ENCODE measurements at regions not wholly inside any gene's neighbourhood (a gene's known extent, or its start where the extent isn't known, plus 50 kb on each side); places are given as distances from the start of the nearest gene placed in this dataset.
"Not testable (repeated sequence)": the region's sequence is repeated elsewhere in the genome, so short reads cannot be mapped to it uniquely, and the experiment has no call there.

DNA sequence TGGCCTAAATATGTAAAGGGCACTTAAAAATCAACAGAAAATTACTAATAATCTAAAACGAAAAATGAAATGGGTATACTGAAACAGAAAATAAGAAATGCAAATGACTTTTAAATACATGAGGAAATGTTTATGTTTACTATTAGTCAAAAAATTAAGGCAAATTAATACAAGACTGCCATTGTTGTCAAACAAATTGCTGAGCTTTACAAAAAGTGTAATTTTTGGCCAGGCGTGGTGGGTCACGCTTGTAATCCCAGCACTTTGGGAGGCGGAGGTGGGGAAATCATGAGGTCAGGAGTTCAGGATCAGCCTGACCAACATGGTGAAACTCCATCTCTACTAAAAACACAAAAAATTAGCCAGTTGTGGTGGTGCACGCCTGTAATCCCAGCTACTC is 343.9 kb upstream of the SGO1 start:
- H3K36me3 Mint-ChIP-seq (ENCODE audit: insufficient read depth) = no peaks in the 10 kb centered on the region
- DNase-seq (ENCODE audit: low spot score, unreplicated experiment) = no peak
- peaks cover 10% of the 10 kb centered on the region for H3K4me1 Mint-ChIP-seq (ENCODE audit: low read depth)
- H3K27ac Mint-ChIP-seq = no peak overlapping the region
- no peaks in the 10 kb centered on the region for H3K27me3 Mint-ChIP-seq
- H3K9me3 Mint-ChIP-seq (ENCODE audit: low read depth) = no peaks in the 10 kb centered on the region
- no peak for TF ChIP-seq CTCF (IDR thresholded peaks at IDR 0.05; ENCODE audit: unreplicated experiment)
- no peak overlapping the region for H3K4me3 Mint-ChIP-seq (ENCODE audit: low read depth)

GRCh38 chr3:20528180-20528770 is 342.3 kb upstream of the SGO1 start:
- Mint-ChIP-seq H3K27me3 (no peaks in the 10 kb centered on the region), H3K36me3 (ENCODE audit: insufficient read depth) (no peaks in the 10 kb centered on the region), H3K9me3 (ENCODE audit: low read depth) (no peaks in the 10 kb centered on the region), H3K4me1 (ENCODE audit: low read depth) (peaks cover 10% of the 10 kb centered on the region), H3K4me3 (ENCODE audit: low read depth) (no peak overlapping the region), H3K27ac (no peak overlapping the region)
- no peak for DNase-seq (ENCODE audit: low spot score, unreplicated experiment)
- no peak for TF ChIP-seq CTCF (IDR thresholded peaks at IDR 0.05; ENCODE audit: unreplicated experiment)

- no peak for DNase-seq (ENCODE audit: low spot score, unreplicated experiment)
- Mint-ChIP-seq H3K36me3 (ENCODE audit: insufficient read depth) (no peaks in the 10 kb centered on the region), H3K27ac (no peak overlapping the region), H3K4me3 (ENCODE audit: low read depth) (no peak overlapping the region), H3K4me1 (ENCODE audit: low read depth) (peaks cover 10% of the 10 kb centered on the region), H3K9me3 (ENCODE audit: low read depth) (no peaks in the 10 kb centered on the region), H3K27me3 (no peaks in the 10 kb centered on the region)
- TF ChIP-seq CTCF (IDR thresholded peaks at IDR 0.05; ENCODE audit: unreplicated experiment) = no peak
These were observed 341.4 kb upstream of the SGO1 start for GRCh38 chr3:20527368-20527767.

DNA sequence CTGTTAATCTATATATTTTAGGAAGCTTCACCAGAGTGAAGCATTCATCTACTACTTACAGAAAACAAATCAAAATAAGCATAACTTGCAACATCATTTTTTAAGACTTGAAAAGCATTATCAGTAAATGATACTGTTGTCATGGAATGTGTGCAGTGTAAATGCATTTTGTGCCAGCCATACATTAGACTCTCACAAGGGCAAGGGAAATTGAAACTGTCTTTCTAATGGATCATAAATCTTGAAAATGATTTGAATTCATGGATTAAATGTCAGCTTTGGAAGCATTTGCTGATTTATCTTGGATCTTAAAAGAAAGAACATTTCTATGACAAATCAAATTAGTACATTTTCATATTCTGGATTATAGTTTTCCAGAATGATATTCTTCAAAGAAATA is 338.3 kb upstream of the SGO1 start:
- Mint-ChIP-seq H3K27ac (no peak overlapping the region), H3K4me1 (ENCODE audit: low read depth) (peaks cover 9% of the 10 kb centered on the region), H3K4me3 (ENCODE audit: low read depth) (no peak overlapping the region), H3K27me3 (no peaks in the 10 kb centered on the region), H3K9me3 (ENCODE audit: low read depth) (peaks cover 11% of the 10 kb centered on the region), H3K36me3 (ENCODE audit: insufficient read depth) (no peaks in the 10 kb centered on the region)
- no peak for TF ChIP-seq CTCF (IDR thresholded peaks at IDR 0.05; ENCODE audit: unreplicated experiment)
- no peak for DNase-seq (ENCODE audit: low spot score, unreplicated experiment)

DNA sequence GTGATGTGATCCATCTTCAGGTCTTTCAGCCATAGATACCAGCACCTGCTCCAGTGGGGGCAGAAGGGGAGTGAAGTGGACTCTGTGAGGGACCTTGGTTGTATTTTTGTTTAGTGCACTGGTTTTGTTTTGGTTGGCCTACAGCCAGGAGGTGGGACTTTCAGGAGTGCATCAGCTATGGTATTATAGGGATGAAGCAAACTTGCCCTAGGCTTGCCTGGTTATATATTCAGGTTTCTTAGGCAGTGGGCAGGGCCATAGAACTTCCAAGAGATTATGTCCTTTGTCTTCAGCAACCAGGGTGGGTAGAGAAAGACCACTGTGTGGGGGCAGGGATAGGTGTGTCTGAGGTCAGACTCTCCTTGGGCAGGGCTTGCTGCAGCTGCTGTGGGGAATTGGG is 337.3 kb upstream of the SGO1 start:
- peaks cover 11% of the 10 kb centered on the region for H3K9me3 Mint-ChIP-seq (ENCODE audit: low read depth)
- no peak for DNase-seq (ENCODE audit: low spot score, unreplicated experiment)
- H3K36me3 Mint-ChIP-seq (ENCODE audit: insufficient read depth) = no peaks in the 10 kb centered on the region
- no peak for TF ChIP-seq CTCF (IDR thresholded peaks at IDR 0.05; ENCODE audit: unreplicated experiment)
- H3K4me1 Mint-ChIP-seq (ENCODE audit: low read depth) = peaks cover 4% of the 10 kb centered on the region
- H3K27me3 Mint-ChIP-seq = no peaks in the 10 kb centered on the region
- H3K4me3 Mint-ChIP-seq (ENCODE audit: low read depth) = no peak overlapping the region
- no peak overlapping the region for H3K27ac Mint-ChIP-seq

- not testable (repeated sequence) for H3K27ac Mint-ChIP-seq, H3K27me3 Mint-ChIP-seq
These were observed 331.3 kb upstream of the SGO1 start for GRCh38 chr3:20517316-20517715.

More at GRCh38 chr3:20517316-20517715, 331.3 kb upstream of the SGO1 start:
- peaks cover 11% of the 10 kb centered on the region for H3K9me3 Mint-ChIP-seq (ENCODE audit: low read depth)
- H3K4me1 Mint-ChIP-seq (ENCODE audit: low read depth); H3K4me3 Mint-ChIP-seq (ENCODE audit: low read depth); DNase-seq (ENCODE audit: low spot score, unreplicated experiment); H3K36me3 Mint-ChIP-seq (ENCODE audit: insufficient read depth): not testable (repeated sequence)

Measured in progenitor cell of endocrine pancreas (in vitro differentiated cells).